ENCODE measurements at regions not wholly inside any gene's neighbourhood (a gene's known extent, or its start where the extent isn't known, plus 50 kb on each side); places are given as distances from the start of the nearest gene placed in this dataset.

- TF ChIP-seq SIRT6 (IDR thresholded peaks at IDR 0.05; ENCODE audit: low read length) (no peak), TAF1 (IDR thresholded peaks at IDR 0.05; ENCODE audit: low read depth, low read length) (no peak), CHD2 (IDR thresholded peaks at IDR 0.05; ENCODE audit: low read length) (no peak), CTCF (IDR thresholded peaks at IDR 0.05; ENCODE audit: control extremely low read depth in 1 of 3, insufficient read depth in 1 of 3, low read depth in 1 of 3, low read length in 3 of 3) (no peak), ZNF274 (IDR thresholded peaks at IDR 0.05; ENCODE audit: borderline replicate concordance, extremely low read depth, low read length) (no peak), CEBPB (IDR thresholded peaks at IDR 0.05; ENCODE audit: low read depth, low read length) (no peak), POLR2AphosphoS5 (IDR thresholded peaks at IDR 0.05; ENCODE audit: low read depth, low read length) (no peak), POLR2A (IDR thresholded peaks at IDR 0.05; ENCODE audit: control extremely low read depth in 1 of 2, low read depth in 2 of 2, low read length in 2 of 2) (no peak), EZH2 (IDR thresholded peaks at IDR 0.05; ENCODE audit: low read depth, low read length, severe bottlenecking) (no peak), SRF (IDR thresholded peaks at IDR 0.05; ENCODE audit: low read depth, low read length) (no peak)
Measured at GRCh38 chr4:111934314-111934713, 210.9 kb upstream of the FAM241A start.
